HCT116 (cell line): ENCODE measurements at regions not wholly inside any gene's neighbourhood (a gene's known extent, or its start where the extent isn't known, plus 50 kb on each side); places are given as distances from the start of the nearest gene placed in this dataset.

Experiments used
- ATAC-seq: fragments of 200-7000 bp; cut with Tn5 transposase; 2 replicates; pipeline ENCODE4 v1.9.1; 2020; ENCODE audit warnings: mild to moderate bottlenecking, moderate library complexity
- BruUV-seq: library from RNA; stranded (reverse); fragments of 400-500 nt; replicated peaks from 2 replicates; lab custom pipeline; 2021; lab: Mats Ljungman, UMichigan
- CTCF ChIA-PET: fragments of 300-600 bp; sonication (Branson Sonifier 250); formaldehyde crosslinking; loops from one replicate; lab custom pipeline; 2021; ENCODE audit warnings: antibody characterized with exemption; lab: Charles Lee
- POLR2A ChIA-PET: fragments of 300-600, 350-600 bp; sonication (Branson Sonifier 250); formaldehyde crosslinking; loops from one replicate; lab custom pipeline; 2021; ENCODE audit warnings: antibody characterized with exemption; lab: Charles Lee
- RAD21 ChIA-PET, 2 experiments: fragments of 300-600 bp; sonication (Branson Sonifier 250); formaldehyde crosslinking; loops; one replicate each; lab custom pipeline; 2023; ENCODE audit warnings: low total read pairs in 2 of 2; ENCODE audit not compliant: uncharacterized antibody in 2 of 2, unreplicated experiment in 2 of 2, low non-redundant PET in 1 of 2; lab: Charles Lee
- DNase-seq: peaks from one replicate; pipeline ENCODE4 v3.0.0-alpha.2; 2010; ENCODE audit warnings: low read depth, low spot score
- H2AFZ ChIP-seq: fragments of 200-600 bp; shearing (Covaris generic), sonication (generic); 2 replicates; pipeline ENCODE4 v1.6.1; 2017; ENCODE audit warnings: low read depth, mixed run types, mixed read lengths, antibody characterized with exemption, low read length; ENCODE audit not compliant: poor library complexity, severe bottlenecking
- H3K27ac ChIP-seq: 2 replicates; pipeline ENCODE4 v1.5.1; 2012; ENCODE audit warnings: low read depth, low read length
- H3K27me3 ChIP-seq: fragments of 200-600 bp; sonication (generic); 2 replicates; pipeline ENCODE4 v1.6.1; 2016; ENCODE audit warnings: mixed run types, low read length, mixed read lengths; ENCODE audit not compliant: insufficient read depth
- H3K36me3 ChIP-seq, 2 experiments: fragments of 200-500 bp in 1 of 2; fragments of 200-600 bp in 1 of 2; sonication (Bioruptor generic) in 1 of 2; sonication (generic) in 1 of 2; 2 replicates each; pipeline versions ENCODE4 v1.5.1 to v1.6.1; 2014 to 2016; ENCODE audit warnings: low read length in 2 of 2, inconsistent platforms in 1 of 2, mixed read lengths in 1 of 2, mixed run types in 1 of 2; ENCODE audit not compliant: insufficient read depth in 2 of 2, control insufficient read depth in 1 of 2
- H3K4me1 ChIP-seq, 2 experiments: fragments of 200-600 bp in 1 of 2; sonication (generic) in 1 of 2; 2 replicates each; pipeline versions ENCODE4 v1.5.1 to v1.6.1; 2012 to 2017; ENCODE audit warnings: low read length in 2 of 2, inconsistent platforms in 1 of 2, mild to moderate bottlenecking in 1 of 2, mixed read lengths in 1 of 2, mixed run types in 1 of 2, moderate library complexity in 1 of 2; ENCODE audit not compliant: insufficient read depth in 2 of 2, control insufficient read depth in 1 of 2
- H3K4me2 ChIP-seq: fragments of 200-600 bp; sonication (generic); 2 replicates; pipeline ENCODE4 v1.6.1; 2017; ENCODE audit warnings: mixed run types, low read length, mixed read lengths
- H3K4me3 ChIP-seq, 2 experiments: fragments of 200-600 bp in 1 of 2; sonication (generic) in 1 of 2; replicated peaks in 1 of 2; 2 replicates each; pipeline ENCODE4 v1.5.1; 2011 to 2016; ENCODE audit warnings: low read length in 2 of 2, control low read depth in 1 of 2, low read depth in 1 of 2, mild to moderate bottlenecking in 1 of 2, mixed read lengths in 1 of 2, mixed run types in 1 of 2
- H3K79me2 ChIP-seq: fragments of 200-600 bp; sonication (generic); 2 replicates; pipeline ENCODE4 v1.6.1; 2017; ENCODE audit warnings: mild to moderate bottlenecking, mixed run types, low read length, moderate library complexity, mixed read lengths; ENCODE audit not compliant: insufficient read depth
- H3K9ac ChIP-seq: fragments of 200-600 bp; sonication (generic); 2 replicates; pipeline ENCODE4 v1.6.1; 2016; ENCODE audit warnings: low read length, mixed read lengths
- H3K9me2 ChIP-seq: fragments of 200-600 bp; sonication (generic), shearing (Covaris generic); 2 replicates; pipeline ENCODE4 v1.6.1; 2017; ENCODE audit warnings: mixed run types, mild to moderate bottlenecking, moderate library complexity; ENCODE audit not compliant: insufficient read depth
- H3K9me3 ChIP-seq, 2 experiments: fragments of 200-500 bp in 1 of 2; fragments of 200-600 bp in 1 of 2; sonication (Bioruptor generic) in 1 of 2; sonication (generic) in 1 of 2; 2 replicates each; pipeline ENCODE4 v1.6.1; 2014 to 2017; ENCODE audit warnings: low read length in 2 of 2, mixed read lengths in 2 of 2, inconsistent platforms in 1 of 2, low read depth in 1 of 2, mild to moderate bottlenecking in 1 of 2, mixed run types in 1 of 2, moderate library complexity in 1 of 2; ENCODE audit not compliant: control insufficient read depth in 1 of 2, insufficient read depth in 1 of 2
- H4K20me1 ChIP-seq: fragments of 200-600 bp; sonication (generic), shearing (Covaris generic); 2 replicates; pipeline ENCODE4 v1.6.1; 2017; ENCODE audit warnings: mixed run types, mild to moderate bottlenecking, moderate library complexity; ENCODE audit not compliant: insufficient read depth
- CBX3 ChIP-seq: IDR thresholded peaks from 2 replicates; pipeline ENCODE4 v1.6.1; 2012; ENCODE audit warnings: low read depth
- CEBPB ChIP-seq: IDR thresholded peaks from 2 replicates; pipeline ENCODE4 v1.6.1; 2012; ENCODE audit warnings: low read depth
- CTCF ChIP-seq, 3 experiments: fragments of 200-600 bp in 1 of 3; sonication (generic) in 1 of 3; IDR thresholded peaks in 2 of 3; conservative IDR thresholded peaks in 1 of 3; 2 replicates each; pipeline ENCODE4 v1.5.1; 2012 to 2017; ENCODE audit warnings: low read depth in 2 of 3, low read length in 2 of 3, antibody characterized with exemption in 1 of 3, borderline replicate concordance in 1 of 3, control low read depth in 1 of 3, mild to moderate bottlenecking in 1 of 3, mixed read lengths in 1 of 3, mixed run types in 1 of 3, moderate library complexity in 1 of 3; ENCODE audit not compliant: insufficient read depth in 1 of 3
- EGR1 ChIP-seq: IDR thresholded peaks from 2 replicates; pipeline ENCODE4 v1.6.1; 2012; ENCODE audit warnings: low read depth
- ELF1 ChIP-seq: IDR thresholded peaks from 2 replicates; pipeline ENCODE4 v1.6.1; 2012; ENCODE audit warnings: low read depth, borderline replicate concordance
- EZH2phosphoT487 ChIP-seq: fragments of 200-600 bp; IDR thresholded peaks from 2 replicates; pipeline ENCODE4 v1.6.1; 2018; ENCODE audit warnings: antibody characterized with exemption, borderline replicate concordance
- FOSL1 ChIP-seq: IDR thresholded peaks from 2 replicates; pipeline ENCODE4 v1.6.1; 2012; ENCODE audit warnings: low read depth
- POLR2A ChIP-seq: IDR thresholded peaks from 2 replicates; pipeline ENCODE4 v1.7.0; 2011; ENCODE audit warnings: borderline replicate concordance; ENCODE audit not compliant: insufficient read depth, insufficient read length; ENCODE audit errors: extremely low read depth
- RAD21 ChIP-seq: IDR thresholded peaks from 2 replicates; pipeline ENCODE4 v1.6.1; 2012; ENCODE audit warnings: low read depth, mild to moderate bottlenecking
- YY1 ChIP-seq: IDR thresholded peaks from 2 replicates; pipeline ENCODE4 v1.6.1; 2011; ENCODE audit warnings: low read length, low read depth, moderate library complexity, mild to moderate bottlenecking; ENCODE audit not compliant: insufficient replicate concordance; ENCODE audit errors: extremely low read depth
- ZFX ChIP-seq: fragments of 450-650 bp; IDR thresholded peaks from 2 replicates; pipeline ENCODE4 v1.6.1; 2017
- ZNF274 ChIP-seq: fragments of 200-500 bp; sonication (Bioruptor generic); IDR thresholded peaks from 2 replicates; pipeline ENCODE4 v1.6.1; 2014; ENCODE audit warnings: mild to moderate bottlenecking, low read depth, low read length, inconsistent platforms
- intact Hi-C: fragments of 100-400 bp; cut with micrococcal nuclease; formaldehyde crosslinking; loops from 2 replicates; pipeline ENCODE4 v1.10.0; 2022
- TF ChIP-seq, protein P1 (sequence below): IDR thresholded peaks from 2 replicates; pipeline ENCODE4 v1.6.1; 2012; ENCODE audit warnings: low read depth

- Histone ChIP-seq H3K9me3 (no peaks in the 10 kb centered on the region), H3K9ac (no peak overlapping the region), H3K27me3 (no peaks in the 10 kb centered on the region), H4K20me1 (no peaks in the 10 kb centered on the region), H3K9me2 (no peaks in the 10 kb centered on the region), H3K36me3 (no peaks in the 10 kb centered on the region), H3K4me3 (no peak overlapping the region), H3K4me1 (no peaks in the 10 kb centered on the region), H3K4me2 (no peak overlapping the region), H3K79me2 (0 out of 2 replicates have a peak, but pooled peaks cover 4% of the 10 kb centered on the region), H2AFZ (no peak overlapping the region), H3K27ac (no peak overlapping the region)
- CTCF ChIA-PET: no interaction called here
- no TSS peak for BruUV-seq
- RAD21 ChIA-PET: no interaction called here
- no peak for ATAC-seq
- no peak for DNase-seq
- POLR2A ChIA-PET: no interaction called here
- intact Hi-C loops: no loop called here
- TF ChIP-seq, protein P1, sequence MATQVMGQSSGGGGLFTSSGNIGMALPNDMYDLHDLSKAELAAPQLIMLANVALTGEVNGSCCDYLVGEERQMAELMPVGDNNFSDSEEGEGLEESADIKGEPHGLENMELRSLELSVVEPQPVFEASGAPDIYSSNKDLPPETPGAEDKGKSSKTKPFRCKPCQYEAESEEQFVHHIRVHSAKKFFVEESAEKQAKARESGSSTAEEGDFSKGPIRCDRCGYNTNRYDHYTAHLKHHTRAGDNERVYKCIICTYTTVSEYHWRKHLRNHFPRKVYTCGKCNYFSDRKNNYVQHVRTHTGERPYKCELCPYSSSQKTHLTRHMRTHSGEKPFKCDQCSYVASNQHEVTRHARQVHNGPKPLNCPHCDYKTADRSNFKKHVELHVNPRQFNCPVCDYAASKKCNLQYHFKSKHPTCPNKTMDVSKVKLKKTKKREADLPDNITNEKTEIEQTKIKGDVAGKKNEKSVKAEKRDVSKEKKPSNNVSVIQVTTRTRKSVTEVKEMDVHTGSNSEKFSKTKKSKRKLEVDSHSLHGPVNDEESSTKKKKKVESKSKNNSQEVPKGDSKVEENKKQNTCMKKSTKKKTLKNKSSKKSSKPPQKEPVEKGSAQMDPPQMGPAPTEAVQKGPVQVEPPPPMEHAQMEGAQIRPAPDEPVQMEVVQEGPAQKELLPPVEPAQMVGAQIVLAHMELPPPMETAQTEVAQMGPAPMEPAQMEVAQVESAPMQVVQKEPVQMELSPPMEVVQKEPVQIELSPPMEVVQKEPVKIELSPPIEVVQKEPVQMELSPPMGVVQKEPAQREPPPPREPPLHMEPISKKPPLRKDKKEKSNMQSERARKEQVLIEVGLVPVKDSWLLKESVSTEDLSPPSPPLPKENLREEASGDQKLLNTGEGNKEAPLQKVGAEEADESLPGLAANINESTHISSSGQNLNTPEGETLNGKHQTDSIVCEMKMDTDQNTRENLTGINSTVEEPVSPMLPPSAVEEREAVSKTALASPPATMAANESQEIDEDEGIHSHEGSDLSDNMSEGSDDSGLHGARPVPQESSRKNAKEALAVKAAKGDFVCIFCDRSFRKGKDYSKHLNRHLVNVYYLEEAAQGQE: no peak
- TF ChIP-seq CBX3 (no peak), FOSL1 (no peak), RAD21 (no peak), EZH2phosphoT487 (no peak)
Observed at GRCh38 chr4:123081971-123082370, 159.6 kb upstream of the NUDT6 start.

DNA sequence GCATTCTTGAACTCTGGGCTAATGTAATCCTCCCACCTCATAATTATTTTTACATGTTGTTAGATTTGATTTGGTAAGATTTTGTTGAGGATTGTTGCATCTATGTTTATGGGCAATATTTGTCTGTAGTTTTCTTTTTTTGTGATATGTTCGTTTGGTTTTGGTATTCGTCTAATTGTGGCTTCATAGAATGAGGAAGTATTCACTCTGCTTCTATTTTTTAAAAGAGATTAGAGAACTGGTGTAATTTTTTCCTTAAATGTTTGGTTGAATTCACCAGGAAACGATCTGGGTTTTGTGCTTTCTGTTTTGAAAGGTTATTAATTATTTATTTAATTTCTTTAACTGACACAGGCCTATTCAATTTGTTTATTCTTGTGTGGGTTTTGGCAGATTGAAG lies 161.2 kb upstream of the NUDT6 start:
- Histone ChIP-seq H3K4me2 (no peak overlapping the region), H2AFZ (no peak overlapping the region), H3K9me3 (no peaks in the 10 kb centered on the region), H3K36me3 (no peaks in the 10 kb centered on the region), H3K27me3 (no peaks in the 10 kb centered on the region), H4K20me1 (no peaks in the 10 kb centered on the region), H3K9me2 (no peaks in the 10 kb centered on the region), H3K4me1 (no peaks in the 10 kb centered on the region), H3K27ac (no peak overlapping the region), H3K79me2 (0 out of 2 replicates have a peak, but pooled peaks cover 4% of the 10 kb centered on the region), H3K9ac (no peak overlapping the region), H3K4me3 (no peak overlapping the region)
- CTCF ChIA-PET: no interaction called here
- ATAC-seq: no peak
- no TSS peak for BruUV-seq
- POLR2A ChIA-PET: no interaction called here
- no peak for DNase-seq
- intact Hi-C loops: no loop called here
- RAD21 ChIA-PET: no interaction called here
- TF ChIP-seq ZFX (no peak), EGR1 (no peak), YY1 (no peak), CBX3 (no peak), POLR2A (no peak), ELF1 (no peak), CEBPB (no peak), EZH2phosphoT487 (no peak), ZNF274 (no peak), CTCF (IDR thresholded peaks at IDR 0.05 in 2 of 3, conservative IDR thresholded peaks at IDR 0.05 in 1 of 3; ENCODE audit: borderline replicate concordance in 1 of 3, insufficient read depth in 1 of 3, low read depth in 2 of 3, low read length in 2 of 3) (no peak)
